Stimulated activated CD4-positive, alpha-beta T cell treated with anti-CD3 and anti-CD28 coated beads, Interleukin-1b, Interleukin-23, amount 100 ng/mL, for 48 hours (primary cell): ENCODE measurements at regions not wholly inside any gene's neighbourhood (a gene's known extent, or its start where the extent isn't known, plus 50 kb on each side); places are given as distances from the start of the nearest gene placed in this dataset.
"Not testable (repeated sequence)": the region's sequence is repeated elsewhere in the genome, so short reads cannot be mapped to it uniquely, and the experiment has no call there.

ENCODE experiments used
- DNase-seq: peaks from one replicate; pipeline ENCODE4 v3.0.0-alpha.2; 2020

GRCh38 chr1:213481395-213481794 is 430.4 kb downstream of the RPS6KC1 start:
- no peak for DNase-seq

- DNase-seq, result no peak
Observed at GRCh38 chr1:213484333-213484732, 433.3 kb downstream of the RPS6KC1 start.

- DNase-seq, result no peak
Observed at GRCh38 chr1:213484758-213485157, 433.7 kb downstream of the RPS6KC1 start.

- DNase-seq, result no peak
Observed at GRCh38 chr1:213486488-213486887, 435.4 kb downstream of the RPS6KC1 start.

GRCh38 chr1:213491468-213491867 is 440.4 kb downstream of the RPS6KC1 start:
- DNase-seq, result no peak

GRCh38 chr1:213492161-213493041 is 441.4 kb downstream of the RPS6KC1 start:
- DNase-seq, result no peak

- no peak for DNase-seq
Observed at GRCh38 chr1:213499444-213499843, 448.4 kb downstream of the RPS6KC1 start.

GRCh38 chr1:213507472-213508223 is 456.6 kb downstream of the RPS6KC1 start:
- DNase-seq, result no peak

- DNase-seq, result no peak
Observed at GRCh38 chr1:213511173-213511572, 460.1 kb downstream of the RPS6KC1 start.

- DNase-seq, result no peak
Observed at GRCh38 chr1:213512316-213512715, 461.3 kb downstream of the RPS6KC1 start.

GRCh38 chr1:213513006-213513405 is 462.0 kb downstream of the RPS6KC1 start:
- DNase-seq, result no peak

- DNase-seq, result not testable (repeated sequence)
Observed at GRCh38 chr1:213514408-213515179, 463.6 kb downstream of the RPS6KC1 start.

- no peak for DNase-seq
Observed at GRCh38 chr1:213519098-213519497, 468.1 kb downstream of the RPS6KC1 start.

- no peak for DNase-seq
Observed at GRCh38 chr1:213521206-213521605, 466.6 kb upstream of the PROX1 start.

GRCh38 chr1:213523781-213524398 is 463.9 kb upstream of the PROX1 start:
- DNase-seq, result no peak

- no peak for DNase-seq
Observed at GRCh38 chr1:213526306-213526705, 461.5 kb upstream of the PROX1 start.

- DNase-seq, result no peak
Observed at GRCh38 chr1:213530611-213531320, 457.0 kb upstream of the PROX1 start.

GRCh38 chr1:213531369-213532310 is 456.1 kb upstream of the PROX1 start:
- DNase-seq, result no peak

GRCh38 chr1:213533125-213533524 is 454.6 kb upstream of the PROX1 start:
- DNase-seq, result no peak

- DNase-seq, result no peak
Observed at GRCh38 chr1:213535679-213536078, 452.1 kb upstream of the PROX1 start.

- no peak for DNase-seq
Observed at GRCh38 chr1:213538251-213538650, 449.5 kb upstream of the PROX1 start.
